ENCODE measurements at regions not wholly inside any gene's neighbourhood (a gene's known extent, or its start where the extent isn't known, plus 50 kb on each side); places are given as distances from the start of the nearest gene placed in this dataset.

DNA sequence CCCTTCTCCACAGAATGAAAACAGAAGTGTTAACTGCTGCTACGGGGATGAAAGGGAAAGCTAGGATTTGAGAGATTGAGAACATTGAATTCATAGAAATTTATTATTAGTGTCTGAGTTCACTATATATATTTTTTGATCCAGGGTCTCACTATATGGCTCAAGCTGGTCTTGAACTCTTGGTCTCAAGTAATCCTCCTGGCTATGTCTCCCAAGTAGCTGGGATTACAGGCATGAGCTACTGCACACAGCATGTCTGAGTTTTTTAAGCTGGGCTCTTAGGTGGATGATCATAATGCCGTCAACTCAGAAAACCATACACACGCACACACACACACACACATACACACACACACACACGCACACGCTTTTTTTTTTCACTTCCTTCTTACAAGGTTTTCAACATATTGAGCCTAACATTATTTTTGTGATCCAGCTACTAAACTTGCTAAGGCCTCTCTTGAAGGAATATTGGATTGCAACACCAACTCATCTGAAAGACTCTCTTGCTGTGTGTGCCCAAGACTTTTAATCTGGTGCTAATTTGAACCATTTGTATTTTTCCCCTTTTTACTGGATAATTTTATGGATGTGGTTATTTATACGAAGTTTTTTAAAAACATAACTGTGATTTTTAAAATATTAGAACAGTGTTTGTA, 1045.4 kb downstream of the DTWD2 start:
- TF ChIP-seq, protein P1, sequence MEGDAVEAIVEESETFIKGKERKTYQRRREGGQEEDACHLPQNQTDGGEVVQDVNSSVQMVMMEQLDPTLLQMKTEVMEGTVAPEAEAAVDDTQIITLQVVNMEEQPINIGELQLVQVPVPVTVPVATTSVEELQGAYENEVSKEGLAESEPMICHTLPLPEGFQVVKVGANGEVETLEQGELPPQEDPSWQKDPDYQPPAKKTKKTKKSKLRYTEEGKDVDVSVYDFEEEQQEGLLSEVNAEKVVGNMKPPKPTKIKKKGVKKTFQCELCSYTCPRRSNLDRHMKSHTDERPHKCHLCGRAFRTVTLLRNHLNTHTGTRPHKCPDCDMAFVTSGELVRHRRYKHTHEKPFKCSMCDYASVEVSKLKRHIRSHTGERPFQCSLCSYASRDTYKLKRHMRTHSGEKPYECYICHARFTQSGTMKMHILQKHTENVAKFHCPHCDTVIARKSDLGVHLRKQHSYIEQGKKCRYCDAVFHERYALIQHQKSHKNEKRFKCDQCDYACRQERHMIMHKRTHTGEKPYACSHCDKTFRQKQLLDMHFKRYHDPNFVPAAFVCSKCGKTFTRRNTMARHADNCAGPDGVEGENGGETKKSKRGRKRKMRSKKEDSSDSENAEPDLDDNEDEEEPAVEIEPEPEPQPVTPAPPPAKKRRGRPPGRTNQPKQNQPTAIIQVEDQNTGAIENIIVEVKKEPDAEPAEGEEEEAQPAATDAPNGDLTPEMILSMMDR (IDR thresholded peaks at IDR 0.05), result no peak
- no peak for TF ChIP-seq EZH2phosphoT487 (IDR thresholded peaks at IDR 0.05)

All from neural progenitor cell (in vitro differentiated cells).